Esophagus muscularis mucosa (tissue), 3 donors: ENCODE measurements at regions not wholly inside any gene's neighbourhood (a gene's known extent, or its start where the extent isn't known, plus 50 kb on each side); places are given as distances from the start of the nearest gene placed in this dataset.

Source experiments
- POLR2A ChIP-seq: fragments of 450-650 bp; IDR thresholded peaks from one replicate; pipeline ENCODE4 v1.6.1; 2017; ENCODE audit warnings: antibody characterized with exemption, moderate library complexity, mild to moderate bottlenecking, low read depth
- POLR2AphosphoS5 ChIP-seq, 2 donors: sonication (generic); formaldehyde crosslinking; IDR thresholded peaks; one replicate each; pipeline ENCODE4 v1.6.1; 2017; ENCODE audit warnings: antibody characterized with exemption in 2 of 2
- TF ChIP-seq, protein P1 (sequence below), 3 experiments: fragments of 200-600 bp in 2 of 3; fragments of 450-650 bp in 1 of 3; sonication (generic) in 2 of 3; IDR thresholded peaks; one replicate each; pipeline ENCODE4 v1.5.1; 2017 to 2019; ENCODE audit warnings: antibody characterized with exemption in 3 of 3, mild to moderate bottlenecking in 2 of 3, moderate library complexity in 1 of 3

GRCh38 chr2:215553946-215554345, 118.1 kb upstream of the FN1 start:
- TF ChIP-seq POLR2A (no peak), POLR2AphosphoS5 (IDR thresholded peaks at IDR 0.05) (no peak)
- TF ChIP-seq, protein P1, sequence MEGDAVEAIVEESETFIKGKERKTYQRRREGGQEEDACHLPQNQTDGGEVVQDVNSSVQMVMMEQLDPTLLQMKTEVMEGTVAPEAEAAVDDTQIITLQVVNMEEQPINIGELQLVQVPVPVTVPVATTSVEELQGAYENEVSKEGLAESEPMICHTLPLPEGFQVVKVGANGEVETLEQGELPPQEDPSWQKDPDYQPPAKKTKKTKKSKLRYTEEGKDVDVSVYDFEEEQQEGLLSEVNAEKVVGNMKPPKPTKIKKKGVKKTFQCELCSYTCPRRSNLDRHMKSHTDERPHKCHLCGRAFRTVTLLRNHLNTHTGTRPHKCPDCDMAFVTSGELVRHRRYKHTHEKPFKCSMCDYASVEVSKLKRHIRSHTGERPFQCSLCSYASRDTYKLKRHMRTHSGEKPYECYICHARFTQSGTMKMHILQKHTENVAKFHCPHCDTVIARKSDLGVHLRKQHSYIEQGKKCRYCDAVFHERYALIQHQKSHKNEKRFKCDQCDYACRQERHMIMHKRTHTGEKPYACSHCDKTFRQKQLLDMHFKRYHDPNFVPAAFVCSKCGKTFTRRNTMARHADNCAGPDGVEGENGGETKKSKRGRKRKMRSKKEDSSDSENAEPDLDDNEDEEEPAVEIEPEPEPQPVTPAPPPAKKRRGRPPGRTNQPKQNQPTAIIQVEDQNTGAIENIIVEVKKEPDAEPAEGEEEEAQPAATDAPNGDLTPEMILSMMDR (IDR thresholded peaks at IDR 0.05), result no peak
